GM03348 (cell line): ENCODE measurements at regions not wholly inside any gene's neighbourhood (a gene's known extent, or its start where the extent isn't known, plus 50 kb on each side); places are given as distances from the start of the nearest gene placed in this dataset.
"Not testable (repeated sequence)": the region's sequence is repeated elsewhere in the genome, so short reads cannot be mapped to it uniquely, and the experiment has no call there.

Source experiments
- DNase-seq: peaks from one replicate; pipeline ENCODE4 v3.0.0; 2012; ENCODE audit warnings: low spot score

DNA sequence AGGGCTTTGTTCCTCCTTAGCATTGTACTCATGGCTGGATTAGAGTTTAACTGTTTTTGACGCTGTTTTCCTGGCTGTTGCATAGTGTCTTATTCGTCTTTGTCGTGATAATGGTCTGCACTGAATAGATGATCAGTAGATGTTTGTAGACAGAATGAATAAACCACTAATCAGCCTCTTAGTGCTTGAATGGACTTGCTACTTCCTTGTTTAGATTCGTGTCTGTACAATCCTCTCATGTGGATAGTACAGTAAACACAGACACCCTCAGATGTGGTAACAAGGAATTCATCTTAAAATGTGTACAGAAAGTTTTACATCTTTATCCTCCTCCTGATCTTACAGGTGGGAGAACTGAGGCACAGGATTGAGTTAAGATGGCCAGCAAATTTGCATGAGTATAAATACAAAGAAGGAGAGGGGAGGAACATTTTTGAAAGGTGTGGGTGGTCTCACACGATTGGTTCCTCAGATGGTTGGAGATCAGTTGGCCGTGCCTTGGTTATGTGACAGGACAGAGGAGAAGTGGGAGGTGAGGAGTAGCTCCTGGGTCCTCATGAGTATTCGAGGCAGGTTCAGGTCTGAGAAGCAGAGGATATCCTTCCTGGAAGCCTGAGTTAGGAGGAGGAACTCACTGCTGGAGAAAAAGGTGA, 196.0 kb downstream of the KLRB1 start:
- DNase-seq, result not testable (repeated sequence)

DNA sequence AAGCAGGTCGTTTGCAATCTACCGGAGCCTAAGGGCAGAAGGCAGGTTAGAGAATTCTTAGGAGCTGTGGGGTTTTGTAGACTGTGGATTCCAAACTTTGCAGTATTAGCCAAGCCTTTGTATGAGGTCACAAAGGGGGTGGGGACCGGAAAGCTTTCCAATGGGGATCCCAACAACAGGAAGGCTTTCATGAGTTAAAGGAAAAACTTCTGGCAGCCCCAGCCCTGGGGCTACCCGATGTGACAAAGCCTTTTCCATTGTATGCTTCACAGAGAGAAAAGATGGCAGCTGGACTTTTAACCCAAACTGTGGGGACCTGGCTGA, 199.2 kb upstream of the PZP start:
- DNase-seq, result not testable (repeated sequence)

DNA sequence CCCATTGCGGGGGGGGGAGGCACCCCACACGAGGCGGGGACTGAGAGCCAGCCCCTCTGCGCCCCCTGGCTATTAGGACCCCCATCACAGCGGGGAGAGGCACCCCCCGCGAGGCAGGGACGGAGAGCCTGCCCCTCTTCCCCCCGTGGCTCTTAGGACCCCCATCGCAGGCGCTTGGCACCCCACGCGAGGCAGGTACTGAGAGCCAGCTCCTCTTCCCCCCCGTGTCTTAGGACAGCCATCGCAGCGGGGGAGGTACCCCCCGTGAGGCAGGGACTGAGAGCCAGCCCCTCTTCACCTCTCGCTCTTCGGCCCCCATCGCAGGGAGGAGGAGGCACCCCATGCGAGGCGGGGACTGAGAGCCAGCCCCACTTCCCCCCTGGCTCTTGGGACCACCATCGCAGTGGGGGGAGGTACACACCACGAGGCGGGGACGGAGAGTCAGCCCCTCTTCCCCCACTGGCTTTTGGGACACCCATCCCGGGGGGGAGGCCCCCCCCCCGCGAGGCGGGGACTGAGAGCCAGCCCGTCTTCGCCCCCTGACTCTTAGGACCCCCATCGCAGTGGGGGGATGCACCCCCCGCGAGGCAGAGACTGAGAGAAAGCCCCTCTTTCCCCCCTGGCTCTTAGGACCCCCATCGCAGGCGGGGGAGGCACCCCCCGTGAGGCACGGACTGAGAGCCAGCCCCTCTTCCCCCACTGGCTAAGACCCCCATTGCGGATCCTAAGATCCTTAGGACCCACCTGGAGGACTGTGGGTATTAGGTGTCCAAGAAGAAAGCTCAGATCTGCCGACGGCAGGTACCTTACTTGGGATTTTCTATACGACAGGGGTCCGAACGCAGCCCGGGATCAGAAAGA, 198.6 kb upstream of the PZP start:
- no peak for DNase-seq

DNA sequence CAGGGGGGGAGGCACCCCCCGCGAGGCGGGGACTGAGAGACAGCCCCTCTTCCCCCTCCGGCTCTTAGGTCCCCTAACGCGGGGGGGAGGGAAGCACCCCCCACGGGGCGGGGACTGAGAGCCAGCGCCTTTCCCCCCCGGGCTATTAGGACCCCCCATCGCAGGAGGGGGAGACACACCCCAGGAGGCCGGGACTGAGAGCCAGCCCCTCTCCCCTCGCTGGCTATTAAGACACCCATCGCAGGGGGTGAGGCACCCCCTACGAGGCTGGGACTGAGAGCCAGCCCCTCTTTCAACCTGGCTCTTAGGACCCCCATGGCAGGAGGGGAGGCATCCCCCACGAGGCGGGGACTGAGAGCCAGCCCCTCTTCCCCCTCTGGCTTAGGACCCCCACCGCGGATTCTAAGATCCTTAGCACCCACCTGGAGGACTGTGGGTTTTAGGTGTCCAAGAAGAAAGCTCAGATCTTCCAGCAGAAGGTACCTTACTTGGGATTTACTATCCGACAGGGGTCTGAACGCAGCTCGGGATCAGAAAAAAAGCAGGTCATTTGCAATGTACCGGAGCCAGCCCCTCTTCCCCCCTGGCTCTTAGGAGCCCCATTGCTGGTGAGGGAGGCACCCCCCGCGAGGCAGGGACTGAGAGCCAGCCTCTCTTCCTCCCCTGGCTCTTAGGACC, 197.8 kb upstream of the PZP start:
- no peak for DNase-seq

DNA sequence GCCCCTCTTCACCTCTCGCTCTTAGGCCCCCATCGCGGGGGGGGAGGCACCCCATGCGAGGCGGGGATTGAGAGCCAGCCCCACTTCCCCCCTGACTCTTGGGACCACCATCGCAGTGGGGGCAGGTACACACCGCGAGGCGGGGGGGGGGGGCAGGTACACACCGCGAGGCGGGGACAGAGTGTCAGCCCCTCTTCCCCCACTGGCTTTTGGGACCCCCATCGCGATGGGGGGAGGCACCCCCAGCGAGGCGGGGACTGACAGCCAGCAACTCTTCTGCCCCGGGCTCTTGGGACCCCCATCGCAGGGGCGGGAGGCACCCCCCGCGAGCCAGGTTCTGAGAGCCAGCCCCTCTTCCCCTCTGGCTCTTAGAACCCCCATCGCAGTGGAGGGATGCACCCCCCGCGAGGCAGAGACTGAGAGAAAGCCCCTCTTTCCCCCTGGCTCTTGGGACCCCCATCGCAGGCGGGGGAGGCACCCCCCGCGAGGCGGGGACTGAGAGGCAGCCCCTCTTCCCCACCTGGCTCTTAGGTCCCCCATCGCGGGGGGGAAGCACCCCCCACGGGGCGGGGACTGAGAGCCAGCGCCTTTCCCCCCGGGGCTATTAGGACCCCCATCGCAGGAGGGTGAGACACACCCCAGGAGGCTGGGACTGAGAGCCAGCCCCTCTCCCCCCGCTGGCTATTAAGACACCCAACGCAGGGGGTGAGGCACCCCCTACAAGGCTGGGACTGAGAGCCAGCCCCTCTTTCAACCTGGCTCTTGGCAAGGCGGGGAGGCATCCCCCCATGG, 196.5 kb upstream of the PZP start:
- DNase-seq, result no peak

DNA sequence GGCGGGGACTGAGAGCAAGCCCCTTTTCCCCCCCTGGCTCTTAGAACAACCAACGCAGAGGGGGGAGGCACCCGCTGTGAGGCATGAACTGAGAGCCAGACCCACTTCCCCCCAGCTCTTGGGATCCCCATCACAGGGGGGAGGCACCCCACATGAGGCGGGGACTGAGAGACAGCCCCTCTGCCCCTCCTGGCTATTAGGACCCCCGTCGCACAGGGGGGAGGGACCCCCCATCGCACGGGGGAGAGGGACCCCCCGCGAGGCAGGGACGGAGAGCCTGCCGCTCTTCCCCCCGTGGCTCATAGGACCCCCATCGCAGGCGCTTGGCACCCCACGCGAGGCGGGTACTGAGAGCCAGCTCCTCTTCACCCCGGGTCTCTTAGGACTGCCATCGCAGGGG, 195.8 kb upstream of the PZP start:
- no peak for DNase-seq

DNA sequence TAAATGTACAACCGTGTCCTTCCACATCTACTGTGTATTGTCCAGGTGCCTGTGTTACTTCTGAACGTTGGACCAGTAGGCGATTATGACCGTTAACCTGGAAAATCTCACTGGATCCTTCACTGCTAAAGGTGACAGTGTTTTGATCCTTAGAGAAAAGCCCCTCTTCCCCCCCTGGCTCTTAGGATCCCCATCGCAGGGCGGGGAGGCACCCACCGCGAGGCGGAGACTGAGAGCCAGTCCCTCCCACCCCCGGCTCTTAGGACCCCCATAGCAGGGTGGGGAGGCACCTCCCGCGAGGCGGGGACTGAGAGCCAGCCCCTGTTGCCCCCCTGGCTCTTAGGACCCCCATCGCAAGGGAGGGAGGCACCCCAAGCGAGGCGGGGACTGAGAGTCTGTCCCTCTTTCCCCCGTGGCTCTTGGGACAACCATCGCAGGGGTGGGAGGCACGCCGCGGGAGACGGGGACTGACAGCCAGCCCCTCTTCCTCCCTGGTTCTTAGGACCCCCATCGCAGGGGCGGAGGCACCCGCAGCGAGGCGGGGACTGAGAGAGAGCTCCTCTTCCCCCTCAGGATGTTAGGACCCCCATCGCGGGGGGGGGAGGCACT, 194.3 kb upstream of the PZP start:
- not testable (repeated sequence) for DNase-seq

DNA sequence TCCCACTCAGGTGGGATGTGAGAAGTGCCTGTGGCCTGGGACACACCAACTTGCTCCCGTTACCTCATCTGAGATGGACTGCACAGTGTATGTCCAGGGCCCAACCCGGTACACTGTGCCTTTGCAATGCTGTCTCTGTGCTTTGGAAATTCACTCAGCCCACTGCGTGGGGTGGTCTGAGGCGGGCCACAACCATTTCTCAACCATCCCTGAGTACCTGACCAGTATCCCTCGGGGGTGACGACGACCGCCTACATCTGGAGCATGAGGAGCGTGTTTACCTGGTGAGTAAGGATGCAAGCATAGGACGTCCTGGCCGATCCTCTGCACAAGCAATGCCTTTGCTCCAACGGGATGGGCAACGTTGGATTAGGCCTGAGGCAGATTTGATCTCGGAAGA, 188.2 kb upstream of the PZP start:
- not testable (repeated sequence) for DNase-seq

DNA sequence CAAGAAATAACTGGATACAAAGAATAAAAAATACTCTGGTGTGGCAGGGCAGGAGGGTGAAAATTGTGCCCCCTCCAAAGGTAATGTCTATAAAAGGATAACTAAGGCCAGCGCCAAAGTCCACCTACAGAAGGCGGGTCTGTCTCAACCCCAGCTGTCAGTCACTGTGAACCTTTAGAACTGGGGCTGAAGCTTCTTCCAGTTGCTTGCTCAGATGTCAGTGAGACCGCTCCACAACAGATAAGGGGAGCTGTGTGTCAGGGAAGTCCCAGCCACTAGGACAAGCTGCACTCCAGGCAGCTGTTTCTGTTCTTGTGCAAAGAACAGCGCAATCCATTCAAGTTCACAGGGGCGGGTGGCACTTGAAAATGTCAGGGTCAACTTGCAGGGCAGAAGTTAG, 187.0 kb upstream of the PZP start:
- DNase-seq, result not testable (repeated sequence)

DNA sequence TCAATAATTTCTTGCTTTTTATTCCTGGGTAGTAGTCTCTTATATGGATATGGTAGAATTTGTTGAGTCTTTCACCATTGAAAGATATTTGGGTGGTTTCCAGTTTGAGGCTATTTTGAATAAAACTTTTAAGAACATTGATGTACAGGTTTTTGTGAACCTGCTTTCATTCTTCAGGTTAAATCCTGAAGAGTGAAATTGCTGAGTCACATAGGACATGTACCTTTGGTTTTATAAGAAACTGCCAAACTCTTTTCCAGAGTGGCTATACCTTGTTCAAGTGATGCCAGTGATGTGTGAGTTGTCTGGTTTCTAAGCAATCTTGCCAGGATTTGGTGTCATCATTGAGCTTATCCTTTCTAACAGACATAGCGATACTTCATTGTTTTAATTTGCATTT, 184.6 kb upstream of the PZP start:
- no peak for DNase-seq

DNA sequence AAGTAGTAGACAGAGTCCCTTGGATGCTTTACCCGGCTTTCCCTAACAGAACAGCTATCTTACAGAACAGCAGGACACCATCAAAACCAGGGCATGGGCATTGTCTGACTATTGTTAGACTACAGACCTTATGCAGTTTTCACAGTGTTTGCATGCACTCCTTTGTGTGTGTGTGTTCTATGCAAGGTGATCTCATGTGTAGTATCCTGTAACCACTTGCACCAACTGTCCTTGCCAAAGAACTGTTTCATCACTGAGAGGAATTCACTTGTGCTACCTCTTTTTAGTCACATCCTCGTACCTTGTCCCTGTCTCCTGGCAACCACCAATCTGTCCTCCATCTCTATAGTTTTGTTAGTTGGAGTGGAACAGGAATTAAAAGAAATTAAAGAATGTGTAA, 183.6 kb upstream of the PZP start:
- no peak for DNase-seq

DNA sequence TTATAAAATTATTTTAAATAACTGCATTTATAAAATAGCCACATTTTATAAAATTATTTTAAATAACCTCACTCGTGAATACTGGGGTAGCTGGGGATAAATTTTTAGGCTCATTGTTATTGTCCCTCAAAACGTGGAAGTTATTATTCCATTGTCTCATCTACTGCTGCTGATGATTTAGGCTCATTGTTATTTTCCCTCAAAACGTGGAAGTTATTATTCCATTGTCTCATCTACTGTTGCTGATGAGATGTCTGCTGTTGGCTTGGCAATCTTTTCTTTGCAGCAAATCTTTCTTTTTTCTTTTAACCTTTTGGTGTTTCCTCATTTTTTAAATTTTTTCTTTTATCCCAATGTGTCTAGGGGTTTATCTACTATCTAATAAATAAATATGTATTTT, 182.6 kb upstream of the PZP start:
- no peak for DNase-seq

DNA sequence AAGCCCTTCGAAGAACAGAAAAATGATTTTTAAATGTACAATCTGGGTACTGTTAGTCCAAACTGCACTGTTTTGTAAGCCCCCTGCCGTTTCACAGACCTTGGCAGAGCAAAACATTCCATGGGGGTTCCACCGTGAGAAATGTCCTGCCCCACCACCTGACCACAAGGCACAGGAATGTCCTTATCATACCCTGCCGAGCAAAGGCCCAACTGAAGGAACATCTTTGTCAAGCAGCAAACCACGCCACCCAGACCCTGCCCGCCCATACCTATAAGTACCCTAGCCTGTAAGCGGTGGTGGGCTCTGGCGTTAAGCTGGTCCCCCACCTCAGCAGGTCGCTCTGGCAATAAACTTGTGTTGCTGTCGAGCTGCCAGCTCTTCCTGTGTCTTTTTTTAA, 181.6 kb upstream of the PZP start:
- no peak for DNase-seq

DNA sequence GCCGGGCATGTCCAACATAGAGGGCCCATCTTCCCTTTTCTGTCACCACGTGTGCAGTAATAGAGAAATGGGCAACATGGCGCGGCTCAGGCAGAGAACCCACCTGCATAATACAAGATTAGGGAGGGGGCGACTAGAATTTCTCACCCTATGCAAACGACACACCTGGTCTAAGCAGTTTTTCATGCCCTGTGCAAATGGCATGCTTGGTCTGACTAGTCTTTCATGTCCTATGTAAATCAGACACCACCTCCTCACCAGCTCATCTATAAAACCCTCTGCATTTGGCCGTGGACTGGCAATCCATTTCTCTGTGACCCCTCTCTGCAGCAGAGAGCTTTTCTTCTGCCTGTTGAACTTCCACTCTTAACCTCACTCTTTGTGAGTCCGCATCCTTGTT, 180.2 kb upstream of the PZP start:
- no peak for DNase-seq

DNA sequence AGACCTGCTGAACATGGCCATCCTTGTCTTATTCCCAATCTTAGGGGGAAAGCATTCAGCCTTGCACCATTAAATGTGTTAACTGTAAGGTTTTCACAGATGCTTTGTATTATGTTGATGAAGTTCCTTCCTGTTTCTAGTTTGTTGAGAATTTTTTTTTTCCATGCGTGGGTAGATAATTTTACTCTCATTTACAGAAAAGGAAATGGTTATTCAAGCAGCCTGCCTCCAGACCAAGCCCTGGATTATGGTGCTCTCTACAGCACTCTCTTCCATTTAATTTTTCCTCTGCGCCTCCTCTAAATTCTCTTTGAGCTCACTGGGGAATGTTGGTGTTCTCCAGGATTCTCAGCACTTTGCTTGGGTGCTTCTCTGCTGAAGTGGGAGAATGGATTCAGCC, 179.3 kb upstream of the PZP start:
- no peak for DNase-seq

DNA sequence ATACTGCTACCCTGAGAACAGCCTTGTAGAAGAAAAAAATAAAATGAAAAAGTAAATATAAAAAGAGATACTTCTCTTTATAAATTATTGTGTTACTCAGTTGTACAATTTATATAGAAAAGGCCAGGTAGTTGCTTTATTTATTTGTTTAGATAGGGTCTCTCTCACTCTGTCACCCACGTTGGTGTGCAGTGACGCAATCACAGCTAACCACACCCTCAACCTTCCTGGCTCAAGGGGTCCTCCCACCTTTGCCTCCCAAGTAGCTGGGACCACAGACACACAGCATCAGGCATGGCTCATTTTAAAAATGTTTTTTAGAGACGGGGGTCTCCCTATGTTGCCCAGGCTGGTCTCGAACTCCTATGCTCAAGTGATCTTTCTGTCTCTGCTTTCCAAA, 175.4 kb upstream of the PZP start:
- DNase-seq, result no peak

DNA sequence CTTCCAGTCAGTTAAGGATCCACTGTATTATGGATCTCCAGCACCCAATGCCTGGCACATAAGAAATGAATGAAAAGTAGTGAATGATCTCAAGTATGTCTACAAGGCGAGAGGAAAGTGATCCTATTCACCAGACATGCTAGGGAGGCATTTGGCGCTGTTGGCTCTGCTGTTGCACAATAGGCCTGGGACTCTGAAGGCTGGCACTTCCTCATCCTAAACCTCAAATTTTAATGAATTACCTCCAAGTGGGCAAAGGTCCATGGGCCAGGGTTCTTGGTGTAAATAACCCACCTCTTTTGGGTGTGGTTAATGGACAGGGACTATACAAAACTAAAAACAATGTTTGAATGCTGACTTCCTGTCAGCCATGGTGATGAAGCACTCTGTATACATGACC, 173.4 kb upstream of the PZP start:
- DNase-seq, result no peak

DNA sequence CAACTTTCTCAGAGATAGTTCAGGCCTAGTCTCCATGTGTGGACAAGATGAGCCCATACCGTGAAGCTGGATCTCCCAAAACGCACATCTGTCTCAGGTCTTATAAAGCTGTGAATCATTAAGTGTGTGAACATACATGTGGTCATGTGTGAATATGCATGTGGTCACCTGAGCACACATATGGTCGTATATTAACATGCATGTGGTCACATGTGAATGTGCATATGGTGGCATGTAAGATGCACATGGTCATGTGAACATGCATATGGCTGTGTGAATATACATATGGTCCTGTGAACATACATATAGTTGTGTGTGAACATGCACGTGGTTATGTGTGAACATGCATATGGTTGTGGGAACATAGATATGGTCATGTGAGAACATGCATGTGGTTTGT, 172.5 kb upstream of the PZP start:
- DNase-seq, result no peak

DNA sequence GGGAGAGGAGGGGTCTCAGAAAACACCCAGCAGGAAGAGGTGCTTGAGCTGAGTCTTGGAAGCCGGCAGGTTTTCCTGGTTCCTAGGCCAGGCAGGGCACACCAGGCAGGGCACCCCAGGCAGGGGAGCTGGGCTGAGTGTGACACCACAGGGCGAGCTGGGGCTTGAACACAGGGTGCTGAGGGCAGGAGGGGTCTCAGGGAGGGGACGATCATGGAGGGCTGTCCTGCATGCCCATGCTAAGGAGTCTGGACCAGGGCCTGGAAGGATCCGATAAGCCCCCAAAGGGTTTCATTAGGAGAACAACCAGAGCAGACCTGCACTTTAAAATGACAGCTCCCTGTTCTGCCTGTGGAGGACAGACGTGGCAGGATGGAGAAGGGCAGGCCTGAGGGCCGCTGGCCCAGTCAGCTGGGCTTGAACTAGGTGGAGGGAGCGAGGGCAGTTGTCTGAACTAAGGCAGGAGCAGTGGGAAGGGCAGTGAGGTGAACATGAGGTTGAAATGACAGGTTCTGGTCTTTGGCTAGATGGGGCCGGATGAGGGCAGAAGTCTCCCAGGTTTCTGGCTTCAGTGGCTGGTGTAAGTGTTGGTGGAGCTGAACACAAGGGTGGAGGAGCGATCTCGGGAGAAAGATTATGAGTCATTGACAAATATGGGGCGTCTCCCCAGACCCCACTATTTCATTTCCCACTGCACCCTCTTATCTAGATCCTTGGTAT, 171.0 kb upstream of the PZP start:
- DNase-seq, result no peak

DNA sequence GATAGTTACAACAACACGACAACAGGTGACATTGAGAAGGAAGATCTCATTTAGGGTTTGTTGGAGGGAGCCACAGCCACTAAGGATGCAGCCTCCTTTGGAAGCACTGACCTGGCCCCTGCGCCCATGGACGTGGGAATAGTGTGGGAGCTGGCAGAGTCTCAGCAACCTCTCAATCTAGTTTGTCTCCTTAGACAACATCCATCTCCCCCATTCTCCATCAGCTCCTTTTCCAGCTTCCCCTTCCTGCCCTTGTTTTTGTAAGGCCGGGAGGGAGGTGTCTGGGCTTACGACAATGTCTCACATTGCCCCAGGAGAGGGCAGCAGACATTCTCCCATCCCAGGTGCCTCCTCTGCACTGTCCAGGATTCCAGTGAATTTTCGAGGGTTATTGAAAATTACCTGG, 170.2 kb upstream of the PZP start:
- no peak for DNase-seq

DNA sequence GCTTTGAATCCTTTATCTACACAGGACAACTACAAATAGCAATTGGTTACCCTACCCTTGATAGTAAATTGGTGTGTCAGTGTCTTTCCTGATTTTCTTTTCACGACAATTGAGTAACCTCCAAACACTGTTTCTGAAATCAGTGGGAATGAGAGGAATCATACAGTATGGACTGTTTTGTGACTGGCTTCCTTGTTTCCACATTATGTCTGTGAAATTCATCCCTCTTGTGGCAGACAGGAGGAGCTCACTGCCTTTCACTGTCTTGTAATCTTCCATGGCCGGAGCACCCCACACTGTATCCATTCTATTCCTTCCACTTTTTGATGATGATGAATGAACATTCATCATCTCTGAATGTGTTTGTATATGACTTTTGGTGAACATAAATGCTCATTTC, 164.0 kb upstream of the PZP start:
- DNase-seq, result no peak

DNA sequence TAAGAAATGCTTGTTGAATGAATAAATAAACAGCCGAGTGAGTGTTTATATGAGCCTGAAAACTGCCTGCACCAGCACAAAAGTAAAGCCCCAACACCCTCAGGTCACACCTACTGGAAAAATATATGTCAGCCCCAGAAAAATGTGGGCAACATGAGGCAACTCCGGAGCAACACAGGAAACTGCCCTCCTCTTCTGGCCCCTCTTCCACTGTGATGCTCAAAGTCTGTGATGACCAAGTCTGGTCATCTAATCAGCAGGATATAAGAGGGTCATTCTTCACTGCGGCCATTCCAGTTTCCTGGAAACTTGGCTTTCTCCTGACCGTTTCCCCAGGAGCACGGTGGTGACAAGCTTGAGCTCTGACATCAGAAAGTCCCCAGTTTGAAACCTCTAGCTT, 159.6 kb upstream of the PZP start:
- no peak for DNase-seq
